ENCODE measurements at regions not wholly inside any gene's neighbourhood (a gene's known extent, or its start where the extent isn't known, plus 50 kb on each side); places are given as distances from the start of the nearest gene placed in this dataset.

DNA sequence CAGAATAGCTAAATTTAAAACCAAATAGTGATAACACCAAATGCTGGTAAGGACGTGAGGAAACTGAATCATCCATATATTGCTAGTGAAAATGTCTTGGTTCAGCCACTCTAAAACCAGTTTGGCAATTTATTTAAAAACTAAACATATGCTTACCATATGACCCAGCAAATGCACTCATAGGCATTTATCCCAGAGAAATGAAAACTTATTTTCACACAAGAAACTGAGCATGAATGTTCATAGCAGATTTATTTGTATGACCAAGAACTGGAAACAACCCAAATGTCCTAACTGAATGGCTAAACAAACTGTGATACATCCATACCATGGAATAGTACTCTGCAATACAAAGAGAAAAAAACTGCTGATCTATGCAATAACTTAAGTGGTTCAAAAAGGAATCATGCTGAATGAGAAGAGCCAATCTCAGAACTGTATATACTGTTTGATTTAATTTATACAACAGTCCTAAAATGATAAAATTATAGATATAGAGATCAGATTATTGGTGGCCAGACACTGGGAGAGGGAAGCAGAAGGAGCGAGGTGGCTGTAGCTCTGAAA, 115.6 kb upstream of the ADGRF1 start:
- no peak for TF ChIP-seq SP1 (IDR thresholded peaks at IDR 0.05)
- no peak for TF ChIP-seq ELF4 (IDR thresholded peaks at IDR 0.05)
- no peak for TF ChIP-seq SUZ12 (IDR thresholded peaks at IDR 0.05)
- TF ChIP-seq BHLHE40 (IDR thresholded peaks at IDR 0.05; ENCODE audit: borderline replicate concordance): no peak
- TF ChIP-seq FOXA1 (IDR thresholded peaks at IDR 0.05): no peak
- TF ChIP-seq FOXK2 (IDR thresholded peaks at IDR 0.05): no peak
- no peak for TF ChIP-seq ARNT (IDR thresholded peaks at IDR 0.05)
- no peak for TF ChIP-seq LEF1 (IDR thresholded peaks at IDR 0.05; ENCODE audit: borderline replicate concordance)
- TF ChIP-seq L3MBTL2 (conservative IDR thresholded peaks at IDR 0.05): no peak

Measured in HEK293T (cell line).